ENCODE measurements at regions not wholly inside any gene's neighbourhood (a gene's known extent, or its start where the extent isn't known, plus 50 kb on each side); places are given as distances from the start of the nearest gene placed in this dataset.

DNA sequence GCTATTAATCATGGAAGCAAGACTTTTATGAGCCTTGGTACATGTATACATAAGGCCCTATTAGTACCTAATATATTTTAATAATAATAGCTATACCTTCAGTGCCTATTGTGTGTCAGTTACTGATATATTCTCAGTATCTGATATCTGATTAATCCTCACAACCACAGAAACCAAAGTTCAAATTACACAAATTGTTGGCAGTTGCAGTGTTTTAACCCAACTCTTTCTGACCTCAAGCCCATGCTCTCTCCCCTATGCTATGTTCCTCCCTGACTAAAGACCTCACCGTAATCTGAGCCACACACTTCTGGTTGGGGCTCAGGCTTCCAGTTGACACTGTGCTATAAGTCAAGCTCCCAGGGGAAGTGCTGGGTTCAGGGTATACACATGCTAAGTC lies 214.4 kb downstream of the SPTSSA start:
- Histone ChIP-seq H3K9me3 (ENCODE audit: control insufficient read depth in 1 of 2, insufficient read depth in 1 of 2, low read depth in 1 of 2, low read length in 2 of 2) (no peaks in the 10 kb centered on the region), H3K4me3 (replicated peaks in 1 of 2; ENCODE audit: low read depth in 1 of 2, low read length in 2 of 2) (no peak overlapping the region), H3K79me2 (ENCODE audit: insufficient read depth, low read length) (no peaks in the 10 kb centered on the region), H3K27me3 (ENCODE audit: insufficient read depth, low read length) (peaks cover 5% of the 10 kb centered on the region; the same call in 1 of the 2 replicates), H3K4me1 (ENCODE audit: control insufficient read depth in 1 of 2, insufficient read depth in 2 of 2, low read length in 2 of 2) (no peaks in the 10 kb centered on the region), H3K36me3 (ENCODE audit: control insufficient read depth in 1 of 2, insufficient read depth in 2 of 2, low read length in 2 of 2) (no peaks in the 10 kb centered on the region), H3K27ac (ENCODE audit: low read depth, low read length) (no peak overlapping the region), H4K20me1 (ENCODE audit: insufficient read depth) (no peaks in the 10 kb centered on the region), H3K4me2 (ENCODE audit: low read length) (no peak overlapping the region), H3K9me2 (ENCODE audit: insufficient read depth) (no peaks in the 10 kb centered on the region), H3K9ac (ENCODE audit: low read length) (no peak overlapping the region), H2AFZ (ENCODE audit: low read depth, low read length, poor library complexity, severe bottlenecking) (no peak overlapping the region)
- POLR2A ChIA-PET: no interaction called here
- TF ChIP-seq JUND (IDR thresholded peaks at IDR 0.05): no peak
- no peak for TF ChIP-seq SP1 (IDR thresholded peaks at IDR 0.05; ENCODE audit: low read depth)
- no peak for TF ChIP-seq ZFX (IDR thresholded peaks at IDR 0.05)
- TF ChIP-seq EGR1 (IDR thresholded peaks at IDR 0.05; ENCODE audit: low read depth): no peak
- TF ChIP-seq, protein P1, sequence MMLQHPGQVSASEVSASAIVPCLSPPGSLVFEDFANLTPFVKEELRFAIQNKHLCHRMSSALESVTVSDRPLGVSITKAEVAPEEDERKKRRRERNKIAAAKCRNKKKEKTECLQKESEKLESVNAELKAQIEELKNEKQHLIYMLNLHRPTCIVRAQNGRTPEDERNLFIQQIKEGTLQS (IDR thresholded peaks at IDR 0.05): no peak
- intact Hi-C loops (cut with micrococcal nuclease): no loop called here
- no peak for ATAC-seq
- DNase-seq (ENCODE audit: low read depth, low spot score): no peak
- BruUV-seq (replicated peaks): no TSS peak
- CTCF ChIA-PET: no interaction called here
- RAD21 ChIA-PET (ENCODE audit: low non-redundant PET in 1 of 2, low total read pairs in 2 of 2, uncharacterized antibody in 2 of 2, unreplicated experiment in 2 of 2): no interaction called here

DNA sequence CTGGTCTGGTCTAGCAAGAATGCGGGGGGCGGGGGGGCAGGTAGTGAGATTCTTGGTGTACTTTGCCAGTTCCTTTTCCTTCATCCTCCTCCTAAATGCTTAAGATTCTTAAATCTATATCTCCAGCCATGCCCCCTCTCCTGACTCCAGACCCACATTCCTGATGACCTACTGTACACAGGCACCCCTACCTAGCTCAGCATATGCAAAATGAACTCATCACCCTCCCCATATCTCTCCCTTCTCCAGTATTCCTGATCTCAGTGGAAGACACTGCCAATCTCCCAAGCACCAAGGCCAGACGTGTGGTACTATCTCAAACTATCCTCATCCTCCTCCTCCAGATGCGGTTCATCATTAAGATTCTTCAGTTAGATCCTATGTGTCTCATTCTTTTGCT lies 215.8 kb downstream of the SPTSSA start:
- Histone ChIP-seq H3K36me3 (ENCODE audit: control insufficient read depth in 1 of 2, insufficient read depth in 2 of 2, low read length in 2 of 2) (no peaks in the 10 kb centered on the region), H3K4me2 (ENCODE audit: low read length) (no peak overlapping the region), H3K4me3 (replicated peaks in 1 of 2; ENCODE audit: low read depth in 1 of 2, low read length in 2 of 2) (no peak overlapping the region), H4K20me1 (ENCODE audit: insufficient read depth) (no peaks in the 10 kb centered on the region), H3K9me3 (ENCODE audit: control insufficient read depth in 1 of 2, insufficient read depth in 1 of 2, low read depth in 1 of 2, low read length in 2 of 2) (no peaks in the 10 kb centered on the region), H2AFZ (ENCODE audit: low read depth, low read length, poor library complexity, severe bottlenecking) (no peak overlapping the region), H3K79me2 (ENCODE audit: insufficient read depth, low read length) (no peaks in the 10 kb centered on the region), H3K4me1 (ENCODE audit: control insufficient read depth in 1 of 2, insufficient read depth in 2 of 2, low read length in 2 of 2) (no peaks in the 10 kb centered on the region), H3K9me2 (ENCODE audit: insufficient read depth) (no peaks in the 10 kb centered on the region), H3K27me3 (ENCODE audit: insufficient read depth, low read length) (peaks cover 5% of the 10 kb centered on the region; the same call in 1 of the 2 replicates), H3K9ac (ENCODE audit: low read length) (no peak overlapping the region), H3K27ac (ENCODE audit: low read depth, low read length) (no peak overlapping the region)
- intact Hi-C loops (cut with micrococcal nuclease): no loop called here
- ATAC-seq: no peak
- ChIA-PET RAD21 (ENCODE audit: low non-redundant PET in 1 of 2, low total read pairs in 2 of 2, uncharacterized antibody in 2 of 2, unreplicated experiment in 2 of 2) (interaction anchor here in 1 of 2 experiments (0.8 kb wide), 1 partner anchor 1671 kb away, joined by 3 read pairs; no protein-coding TSS in a partner anchor), CTCF (no interaction called here), POLR2A (no interaction called here)
- DNase-seq (ENCODE audit: low read depth, low spot score): no peak
- BruUV-seq (replicated peaks): no TSS peak
- TF ChIP-seq, protein P1 (IDR thresholded peaks at IDR 0.05): no peak
- TF ChIP-seq CEBPB (IDR thresholded peaks at IDR 0.05; ENCODE audit: low read depth) (no peak), ZNF274 (IDR thresholded peaks at IDR 0.05; ENCODE audit: low read depth, low read length) (no peak), ZFX (IDR thresholded peaks at IDR 0.05) (no peak), ELF1 (IDR thresholded peaks at IDR 0.05; ENCODE audit: borderline replicate concordance, low read depth) (no peak), EZH2phosphoT487 (IDR thresholded peaks at IDR 0.05; ENCODE audit: borderline replicate concordance) (no peak), POLR2A (IDR thresholded peaks at IDR 0.05; ENCODE audit: borderline replicate concordance, extremely low read depth, insufficient read depth, insufficient read length) (no peak), YY1 (IDR thresholded peaks at IDR 0.05; ENCODE audit: extremely low read depth, insufficient replicate concordance, low read depth, low read length) (no peak), SRF (IDR thresholded peaks at IDR 0.05; ENCODE audit: low read depth) (no peak), SP1 (IDR thresholded peaks at IDR 0.05; ENCODE audit: low read depth) (no peak), POLR2AphosphoS5 (IDR thresholded peaks at IDR 0.05; ENCODE audit: low read depth, low read length) (no peak), EZH2 (IDR thresholded peaks at IDR 0.05) (no peak), CBX3 (IDR thresholded peaks at IDR 0.05; ENCODE audit: low read depth) (no peak)
- TF ChIP-seq, protein P2, sequence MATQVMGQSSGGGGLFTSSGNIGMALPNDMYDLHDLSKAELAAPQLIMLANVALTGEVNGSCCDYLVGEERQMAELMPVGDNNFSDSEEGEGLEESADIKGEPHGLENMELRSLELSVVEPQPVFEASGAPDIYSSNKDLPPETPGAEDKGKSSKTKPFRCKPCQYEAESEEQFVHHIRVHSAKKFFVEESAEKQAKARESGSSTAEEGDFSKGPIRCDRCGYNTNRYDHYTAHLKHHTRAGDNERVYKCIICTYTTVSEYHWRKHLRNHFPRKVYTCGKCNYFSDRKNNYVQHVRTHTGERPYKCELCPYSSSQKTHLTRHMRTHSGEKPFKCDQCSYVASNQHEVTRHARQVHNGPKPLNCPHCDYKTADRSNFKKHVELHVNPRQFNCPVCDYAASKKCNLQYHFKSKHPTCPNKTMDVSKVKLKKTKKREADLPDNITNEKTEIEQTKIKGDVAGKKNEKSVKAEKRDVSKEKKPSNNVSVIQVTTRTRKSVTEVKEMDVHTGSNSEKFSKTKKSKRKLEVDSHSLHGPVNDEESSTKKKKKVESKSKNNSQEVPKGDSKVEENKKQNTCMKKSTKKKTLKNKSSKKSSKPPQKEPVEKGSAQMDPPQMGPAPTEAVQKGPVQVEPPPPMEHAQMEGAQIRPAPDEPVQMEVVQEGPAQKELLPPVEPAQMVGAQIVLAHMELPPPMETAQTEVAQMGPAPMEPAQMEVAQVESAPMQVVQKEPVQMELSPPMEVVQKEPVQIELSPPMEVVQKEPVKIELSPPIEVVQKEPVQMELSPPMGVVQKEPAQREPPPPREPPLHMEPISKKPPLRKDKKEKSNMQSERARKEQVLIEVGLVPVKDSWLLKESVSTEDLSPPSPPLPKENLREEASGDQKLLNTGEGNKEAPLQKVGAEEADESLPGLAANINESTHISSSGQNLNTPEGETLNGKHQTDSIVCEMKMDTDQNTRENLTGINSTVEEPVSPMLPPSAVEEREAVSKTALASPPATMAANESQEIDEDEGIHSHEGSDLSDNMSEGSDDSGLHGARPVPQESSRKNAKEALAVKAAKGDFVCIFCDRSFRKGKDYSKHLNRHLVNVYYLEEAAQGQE (IDR thresholded peaks at IDR 0.05; ENCODE audit: low read depth): no peak
- TF ChIP-seq, protein P3, sequence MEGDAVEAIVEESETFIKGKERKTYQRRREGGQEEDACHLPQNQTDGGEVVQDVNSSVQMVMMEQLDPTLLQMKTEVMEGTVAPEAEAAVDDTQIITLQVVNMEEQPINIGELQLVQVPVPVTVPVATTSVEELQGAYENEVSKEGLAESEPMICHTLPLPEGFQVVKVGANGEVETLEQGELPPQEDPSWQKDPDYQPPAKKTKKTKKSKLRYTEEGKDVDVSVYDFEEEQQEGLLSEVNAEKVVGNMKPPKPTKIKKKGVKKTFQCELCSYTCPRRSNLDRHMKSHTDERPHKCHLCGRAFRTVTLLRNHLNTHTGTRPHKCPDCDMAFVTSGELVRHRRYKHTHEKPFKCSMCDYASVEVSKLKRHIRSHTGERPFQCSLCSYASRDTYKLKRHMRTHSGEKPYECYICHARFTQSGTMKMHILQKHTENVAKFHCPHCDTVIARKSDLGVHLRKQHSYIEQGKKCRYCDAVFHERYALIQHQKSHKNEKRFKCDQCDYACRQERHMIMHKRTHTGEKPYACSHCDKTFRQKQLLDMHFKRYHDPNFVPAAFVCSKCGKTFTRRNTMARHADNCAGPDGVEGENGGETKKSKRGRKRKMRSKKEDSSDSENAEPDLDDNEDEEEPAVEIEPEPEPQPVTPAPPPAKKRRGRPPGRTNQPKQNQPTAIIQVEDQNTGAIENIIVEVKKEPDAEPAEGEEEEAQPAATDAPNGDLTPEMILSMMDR (IDR thresholded peaks at IDR 0.05 in 2 of 3, conservative IDR thresholded peaks at IDR 0.05 in 1 of 3; ENCODE audit: borderline replicate concordance in 1 of 3, insufficient read depth in 1 of 3, low read depth in 2 of 3, low read length in 2 of 3): no peak

Measured in HCT116 (cell line).